ENCODE measurements at regions not wholly inside any gene's neighbourhood (a gene's known extent, or its start where the extent isn't known, plus 50 kb on each side); places are given as distances from the start of the nearest gene placed in this dataset.

- TF ChIP-seq CTCF (conservative IDR thresholded peaks at IDR 0.05; ENCODE audit: low read depth, low read length): no peak
- no peak overlapping the region for H3K4me3 ChIP-seq (ENCODE audit: low read length)
- DNase-seq (ENCODE audit: low read depth): no peak
Observed at GRCh38 chr13:47829690-47830089, 171.4 kb downstream of the SUCLA2 start.

GRCh38 chr13:47826471-47826870 is 174.6 kb downstream of the SUCLA2 start:
- H3K4me3 ChIP-seq (ENCODE audit: low read length): no peak overlapping the region
- no peak for TF ChIP-seq CTCF (conservative IDR thresholded peaks at IDR 0.05; ENCODE audit: low read depth, low read length)
- peak; percentile 53 for DNase-seq (ENCODE audit: low read depth)

- TF ChIP-seq CTCF (conservative IDR thresholded peaks at IDR 0.05; ENCODE audit: low read depth, low read length): no peak
- no peak for DNase-seq (ENCODE audit: low read depth)
Observed at GRCh38 chr13:47822036-47822435, 179.0 kb downstream of the SUCLA2 start.

GRCh38 chr13:47816831-47817230 is 184.2 kb downstream of the SUCLA2 start:
- no peak for TF ChIP-seq CTCF (conservative IDR thresholded peaks at IDR 0.05; ENCODE audit: low read depth, low read length)
- H3K4me3 ChIP-seq (ENCODE audit: low read length): no peak overlapping the region
- no peak for DNase-seq (ENCODE audit: low read depth)

More at GRCh38 chr13:47822036-47822435, 179.0 kb downstream of the SUCLA2 start:
- H3K4me3 ChIP-seq (ENCODE audit: low read length): no peak overlapping the region

- no peak overlapping the region for H3K4me3 ChIP-seq (ENCODE audit: low read length)
- no peak for TF ChIP-seq CTCF (conservative IDR thresholded peaks at IDR 0.05; ENCODE audit: low read depth, low read length)
- no peak for DNase-seq (ENCODE audit: low read depth)
Observed at GRCh38 chr13:47813718-47814117, 187.4 kb downstream of the SUCLA2 start.

GRCh38 chr13:47809411-47809810 is 191.7 kb downstream of the SUCLA2 start:
- DNase-seq (ENCODE audit: low read depth): no peak
- H3K4me3 ChIP-seq (ENCODE audit: low read length): no peak overlapping the region
- TF ChIP-seq CTCF (conservative IDR thresholded peaks at IDR 0.05; ENCODE audit: low read depth, low read length): no peak

- no peak for TF ChIP-seq CTCF (conservative IDR thresholded peaks at IDR 0.05; ENCODE audit: low read depth, low read length)
- no peak overlapping the region for H3K4me3 ChIP-seq (ENCODE audit: low read length)
- DNase-seq (ENCODE audit: low read depth): peak; percentile 30
Observed at GRCh38 chr13:47803131-47803530, 197.9 kb downstream of the SUCLA2 start.
